Immature natural killer cell (primary cell): ENCODE measurements at regions not wholly inside any gene's neighbourhood (a gene's known extent, or its start where the extent isn't known, plus 50 kb on each side); places are given as distances from the start of the nearest gene placed in this dataset.
A peak's percentile ranks its signal among the peaks of the same experiment; 100 is the strongest.
"Not testable (repeated sequence)": the region's sequence is repeated elsewhere in the genome, so short reads cannot be mapped to it uniquely, and the experiment has no call there.

ENCODE experiments used
- DNase-seq, 3 donors: peaks; one replicate each; pipeline ENCODE4 v3.0.0; 2022; ENCODE audit warnings: mixed read lengths in 1 of 3
- H3K27ac Mint-ChIP-seq, 6 donors: one replicate each; pipeline ENCODE4 v1.8.0; 2020; ENCODE audit warnings: mixed read lengths in 6 of 6, mild to moderate bottlenecking in 5 of 6, inconsistent platforms in 4 of 6, moderate library complexity in 3 of 6
- H3K27me3 Mint-ChIP-seq, 3 donors: one replicate each; pipeline ENCODE4 v1.8.0; 2020 to 2021; ENCODE audit warnings: low read depth in 3 of 3, mild to moderate bottlenecking in 3 of 3, mixed read lengths in 3 of 3, moderate library complexity in 3 of 3, inconsistent platforms in 1 of 3
- H3K36me3 Mint-ChIP-seq, 3 donors: one replicate each; pipeline ENCODE4 v1.8.0; 2020; ENCODE audit warnings: mixed read lengths in 3 of 3, inconsistent platforms in 2 of 3, mild to moderate bottlenecking in 2 of 3
- H3K4me1 Mint-ChIP-seq, 2 donors: one replicate each; pipeline ENCODE4 v1.8.0; 2020; ENCODE audit warnings: inconsistent platforms in 2 of 2, mild to moderate bottlenecking in 2 of 2, mixed read lengths in 2 of 2, moderate library complexity in 1 of 2
- H3K4me3 Mint-ChIP-seq, 5 donors: one replicate each; pipeline ENCODE4 v1.8.0; 2020; ENCODE audit warnings: mild to moderate bottlenecking in 5 of 5, mixed read lengths in 5 of 5, inconsistent platforms in 3 of 5, moderate library complexity in 3 of 5
- H3K9me3 Mint-ChIP-seq, 6 donors: one replicate each; pipeline ENCODE4 v1.8.0; 2020; ENCODE audit warnings: mild to moderate bottlenecking in 6 of 6, mixed read lengths in 6 of 6, inconsistent platforms in 4 of 6, moderate library complexity in 3 of 6

DNA sequence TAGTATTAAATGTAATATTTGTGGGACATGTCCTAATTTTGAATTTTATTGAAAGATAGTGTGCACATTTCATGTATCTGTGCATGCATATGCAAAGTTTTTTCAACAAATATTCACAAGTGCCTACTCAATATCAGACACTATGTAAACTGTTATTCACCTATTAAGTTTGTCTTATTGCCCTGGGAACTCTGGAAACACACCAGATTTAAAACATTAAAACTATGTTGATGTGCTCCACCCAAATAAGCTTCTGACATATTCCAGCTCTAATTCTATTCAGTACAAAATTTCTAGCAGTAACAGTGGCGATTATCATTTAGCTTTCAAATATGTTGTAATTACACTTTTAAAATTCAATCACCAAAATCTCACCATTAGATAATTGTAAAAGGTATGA, 183.1 kb upstream of the TTC29 start:
- H3K9me3 Mint-ChIP-seq, result peaks cover 0 to 2% (median 0%) of the 10 kb centered on the region in 6 donors
- peaks cover 2 to 3% (median 3%) of the 10 kb centered on the region in 3 donors for H3K27me3 Mint-ChIP-seq
- no peaks in the 10 kb centered on the region for H3K4me1 Mint-ChIP-seq
- no peak overlapping the region for H3K4me3 Mint-ChIP-seq
- H3K36me3 Mint-ChIP-seq, result no peaks in the 10 kb centered on the region
- H3K27ac Mint-ChIP-seq, result no peak overlapping the region
- no peak for DNase-seq

DNA sequence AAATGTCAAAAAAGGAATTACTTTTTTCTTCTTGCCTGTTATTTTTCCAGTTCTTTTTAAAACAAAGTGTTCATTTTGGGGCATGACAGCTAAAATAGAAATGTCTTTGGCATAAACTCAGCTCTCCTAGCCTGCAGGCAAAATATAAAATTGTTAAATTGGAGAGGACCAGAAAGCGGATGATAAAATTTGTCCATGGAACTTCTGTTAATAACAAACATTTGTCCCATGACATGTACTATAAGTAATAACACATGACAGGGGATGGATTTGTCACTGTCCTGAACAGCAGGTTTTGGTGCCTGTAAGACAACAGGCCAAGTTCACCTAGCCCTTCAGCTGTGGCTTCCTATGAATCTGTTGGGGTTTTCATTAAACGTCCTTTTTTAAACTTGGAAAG, 184.0 kb upstream of the TTC29 start:
- Mint-ChIP-seq H3K36me3 (no peaks in the 10 kb centered on the region), H3K27me3 (peaks cover 1 to 6% (median 2%) of the 10 kb centered on the region in 3 donors), H3K4me1 (no peaks in the 10 kb centered on the region), H3K9me3 (peaks cover 0 to 3% (median 0%) of the 10 kb centered on the region in 6 donors), H3K4me3 (no peak overlapping the region), H3K27ac (no peak overlapping the region)
- no peak for DNase-seq

DNA sequence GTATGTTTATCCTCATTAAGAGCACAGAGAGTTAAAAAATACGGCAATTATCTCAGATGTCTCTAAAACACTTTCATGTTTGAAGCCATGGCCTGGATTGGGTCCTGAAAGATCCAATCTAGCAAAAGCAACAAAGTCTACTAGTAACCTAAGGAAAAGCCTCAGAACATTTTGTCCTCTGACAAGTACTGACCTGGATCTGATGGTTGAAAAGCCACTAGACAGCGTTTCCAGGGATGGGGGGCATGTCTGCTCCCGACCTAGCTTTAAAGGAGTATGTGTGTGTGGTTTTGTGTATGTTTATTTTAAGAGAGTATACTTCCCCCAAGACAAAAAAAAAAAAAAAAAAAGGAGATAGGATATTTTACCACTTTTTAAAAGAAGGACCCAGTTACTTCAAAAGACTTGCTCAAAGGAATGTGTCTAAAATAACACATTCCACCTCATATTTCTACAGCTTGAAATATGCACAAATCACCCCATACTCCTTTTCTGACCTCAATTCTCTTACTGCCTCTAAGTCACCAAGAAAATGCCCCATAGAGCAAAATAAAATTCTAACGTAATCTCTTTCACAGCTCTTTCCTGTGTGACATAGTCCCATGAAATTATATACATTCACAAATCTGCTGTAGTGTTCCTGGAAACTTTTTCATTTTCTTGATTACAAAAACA, 189.0 kb upstream of the TTC29 start:
- no peaks in the 10 kb centered on the region for H3K36me3 Mint-ChIP-seq
- no peak overlapping the region for H3K4me3 Mint-ChIP-seq
- H3K27me3 Mint-ChIP-seq, result peaks cover 2 to 12% (median 3%) of the 10 kb centered on the region in 3 donors
- H3K4me1 Mint-ChIP-seq, result no peaks in the 10 kb centered on the region
- H3K27ac Mint-ChIP-seq, result no peak overlapping the region
- peaks cover 0 to 3% (median 0%) of the 10 kb centered on the region in 6 donors for H3K9me3 Mint-ChIP-seq
- DNase-seq, result no peak

DNA sequence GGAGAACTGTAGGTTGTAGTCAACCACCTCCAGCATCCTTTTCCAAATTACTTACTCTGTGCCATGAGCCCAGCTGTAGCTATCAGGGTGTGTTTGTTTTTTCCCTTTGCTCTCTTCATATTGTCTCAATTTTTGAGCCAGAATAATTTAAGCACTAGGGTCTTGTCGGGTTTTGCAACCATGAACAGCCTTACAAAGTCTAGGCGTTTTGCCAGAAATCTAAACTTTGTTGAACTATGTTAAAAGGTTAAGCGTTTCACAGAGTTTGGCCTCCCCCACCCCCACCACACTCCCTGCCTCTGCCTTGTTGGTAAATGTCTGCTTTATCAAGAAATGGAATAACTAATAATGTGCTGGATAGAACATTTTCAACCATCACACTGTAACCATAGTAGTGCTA, 190.6 kb upstream of the TTC29 start:
- DNase-seq, result no peak
- H3K27ac Mint-ChIP-seq, result no peak overlapping the region
- H3K4me1 Mint-ChIP-seq, result no peaks in the 10 kb centered on the region
- no peak overlapping the region for H3K4me3 Mint-ChIP-seq
- peaks cover 0 to 5% (median under 1%) of the 10 kb centered on the region in 6 donors for H3K9me3 Mint-ChIP-seq
- no peaks in the 10 kb centered on the region for H3K36me3 Mint-ChIP-seq
- peaks cover 0 to 12% (median 2%) of the 10 kb centered on the region in 3 donors for H3K27me3 Mint-ChIP-seq

DNA sequence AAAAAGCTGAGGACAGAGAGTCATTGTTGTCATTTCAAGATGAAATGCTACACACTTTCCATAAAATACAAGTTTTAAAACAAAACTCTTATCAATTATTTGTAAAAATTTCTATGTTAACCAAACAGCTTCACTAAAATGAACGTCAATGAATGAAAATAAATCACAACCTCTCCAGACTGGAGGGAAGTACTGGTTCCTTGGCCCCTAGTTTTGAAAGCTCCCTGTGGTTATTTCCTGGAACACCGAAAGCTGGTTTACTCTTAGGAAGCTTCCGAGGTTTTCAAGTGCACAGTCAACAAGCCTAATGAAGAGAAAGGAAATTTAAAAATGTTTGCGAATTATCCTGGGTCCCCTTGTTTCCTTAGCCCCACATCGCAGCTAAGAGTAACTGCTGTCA, 191.1 kb upstream of the TTC29 start:
- H3K27me3 Mint-ChIP-seq, result peaks cover 0 to 12% (median 2%) of the 10 kb centered on the region in 3 donors
- H3K27ac Mint-ChIP-seq, result no peak overlapping the region

DNA sequence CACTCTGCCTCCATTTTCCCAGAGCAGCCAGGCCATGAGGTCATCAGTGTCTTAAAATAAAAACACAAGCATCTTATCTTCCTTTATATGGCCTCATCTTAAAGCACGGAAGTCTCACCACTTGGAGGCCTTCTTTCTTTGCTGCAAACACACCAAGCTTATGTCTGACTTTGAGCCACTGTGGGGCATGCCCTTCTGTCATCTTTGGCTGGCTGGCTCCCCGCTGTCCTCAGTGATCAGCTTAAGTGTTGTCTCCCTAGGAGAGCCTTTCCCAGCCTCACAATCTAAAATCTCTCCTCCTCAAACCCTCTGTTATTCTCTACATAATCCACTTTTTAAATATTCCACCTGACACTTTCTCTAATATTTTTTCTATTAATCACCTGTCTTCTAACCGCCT, 191.6 kb upstream of the TTC29 start:
- no peak for DNase-seq
- H3K9me3 Mint-ChIP-seq, result peaks cover 0 to 5% (median 2%) of the 10 kb centered on the region in 6 donors
- no peak overlapping the region for H3K27ac Mint-ChIP-seq
- no peaks in the 10 kb centered on the region for H3K4me1 Mint-ChIP-seq
- no peaks in the 10 kb centered on the region for H3K36me3 Mint-ChIP-seq
- H3K4me3 Mint-ChIP-seq, result no peak overlapping the region
- H3K27me3 Mint-ChIP-seq, result peaks cover 0 to 12% (median 2%) of the 10 kb centered on the region in 3 donors

More for the DNA sequence above, 191.1 kb upstream of the TTC29 start:
- no peaks in the 10 kb centered on the region for H3K4me1 Mint-ChIP-seq
- H3K36me3 Mint-ChIP-seq, result no peaks in the 10 kb centered on the region
- H3K4me3 Mint-ChIP-seq, result no peak overlapping the region
- peaks cover 0 to 5% (median under 1%) of the 10 kb centered on the region in 6 donors for H3K9me3 Mint-ChIP-seq
- no peak for DNase-seq

DNA sequence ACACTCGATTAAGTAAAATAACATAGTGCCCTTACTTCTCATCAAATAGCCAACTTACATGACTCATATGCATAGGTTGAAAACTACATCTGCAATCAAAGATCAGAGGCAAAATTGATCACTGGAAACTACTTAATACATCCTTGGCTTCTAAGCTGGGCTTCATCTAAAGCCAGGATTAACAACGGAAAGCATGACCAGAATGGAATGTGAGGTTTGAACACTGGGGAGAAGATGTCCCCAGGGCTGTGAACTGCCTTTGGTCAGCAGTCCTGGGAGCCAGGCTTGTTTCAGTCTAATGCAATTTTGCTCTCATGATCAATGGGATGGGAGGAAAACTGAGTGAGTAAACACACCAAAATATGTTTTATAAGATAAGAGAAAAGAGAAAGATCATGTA, 192.5 kb upstream of the TTC29 start:
- Mint-ChIP-seq H3K9me3 (peaks cover 0 to 5% (median 2%) of the 10 kb centered on the region in 6 donors), H3K4me1 (no peaks in the 10 kb centered on the region), H3K27ac (no peak overlapping the region), H3K36me3 (no peaks in the 10 kb centered on the region), H3K27me3 (peaks cover 0 to 12% (median 2%) of the 10 kb centered on the region in 3 donors), H3K4me3 (no peak overlapping the region)
- DNase-seq, result no peak

DNA sequence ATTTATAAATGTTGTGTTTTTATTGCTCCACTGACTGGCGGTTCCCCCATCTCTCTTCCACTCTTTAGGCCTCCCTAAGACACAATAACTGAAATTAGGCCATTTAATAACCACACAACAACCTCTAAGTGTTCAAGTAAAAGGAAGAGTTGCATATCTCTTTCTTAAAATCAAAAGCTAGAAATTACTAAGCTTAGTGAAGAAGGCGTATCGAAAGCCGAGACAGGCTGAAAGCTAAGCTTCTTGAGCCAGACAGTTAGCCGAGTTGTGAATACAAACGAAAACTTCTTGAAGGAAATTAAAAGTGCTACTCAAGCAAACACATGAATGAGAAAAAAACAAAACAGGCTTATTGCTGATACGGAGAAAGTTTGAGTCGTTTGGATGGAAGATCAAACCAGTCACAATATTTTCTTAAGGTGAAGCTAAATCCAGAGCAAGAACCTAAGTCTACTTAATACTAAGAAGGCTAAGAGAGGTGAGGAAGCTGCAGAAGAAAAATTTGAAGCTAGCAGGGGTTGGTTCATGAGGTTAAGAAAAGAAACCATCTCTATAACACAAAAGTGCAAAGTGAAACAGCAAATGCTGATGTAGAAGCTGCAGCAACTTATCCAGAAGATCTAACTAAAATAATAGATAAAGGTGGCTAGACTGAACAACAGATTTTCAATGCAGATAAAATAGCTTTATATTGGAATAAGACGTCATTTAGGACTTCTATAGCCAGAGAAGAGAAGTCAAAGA, 194.0 kb upstream of the TTC29 start:
- no peak overlapping the region for H3K27ac Mint-ChIP-seq
- H3K9me3 Mint-ChIP-seq, result peaks cover 0 to 5% (median 2%) of the 10 kb centered on the region in 6 donors
- H3K4me3 Mint-ChIP-seq, result no peak overlapping the region

DNA sequence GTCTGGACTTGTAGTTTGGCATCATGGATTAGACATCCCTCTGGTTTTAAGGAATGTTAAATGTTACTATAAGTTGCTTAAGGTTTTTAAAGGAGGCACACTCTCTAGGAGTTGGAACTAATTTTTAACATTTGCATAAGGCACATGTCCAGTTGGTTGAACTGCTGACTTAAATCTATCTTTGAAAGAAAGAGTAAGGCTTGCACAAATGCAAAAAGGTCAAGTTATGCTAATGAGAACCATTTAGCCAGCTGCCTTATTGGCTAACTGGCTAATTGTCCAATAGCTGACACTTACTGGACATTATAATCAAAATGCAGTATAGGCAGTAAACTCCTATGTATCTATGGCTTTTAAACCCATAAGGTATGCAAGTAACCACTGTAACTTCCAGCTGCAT, 206.1 kb upstream of the TTC29 start:
- DNase-seq, result no peak
- H3K27ac Mint-ChIP-seq, result no peak overlapping the region
- peaks cover 0 to 4% (median 2%) of the 10 kb centered on the region in 3 donors for H3K27me3 Mint-ChIP-seq
- no peak overlapping the region for H3K4me3 Mint-ChIP-seq
- no peaks in the 10 kb centered on the region for H3K36me3 Mint-ChIP-seq
- peaks cover 0 to 5% (median 0%) of the 10 kb centered on the region in 6 donors for H3K9me3 Mint-ChIP-seq
- H3K4me1 Mint-ChIP-seq, result peaks cover 0 to 2% of the 10 kb centered on the region in 2 donors

More for the DNA sequence above, 194.0 kb upstream of the TTC29 start:
- Mint-ChIP-seq H3K27me3 (peaks cover 0 to 9% (median 2%) of the 10 kb centered on the region in 3 donors), H3K36me3 (no peaks in the 10 kb centered on the region), H3K4me1 (no peaks in the 10 kb centered on the region)
- no peak for DNase-seq

DNA sequence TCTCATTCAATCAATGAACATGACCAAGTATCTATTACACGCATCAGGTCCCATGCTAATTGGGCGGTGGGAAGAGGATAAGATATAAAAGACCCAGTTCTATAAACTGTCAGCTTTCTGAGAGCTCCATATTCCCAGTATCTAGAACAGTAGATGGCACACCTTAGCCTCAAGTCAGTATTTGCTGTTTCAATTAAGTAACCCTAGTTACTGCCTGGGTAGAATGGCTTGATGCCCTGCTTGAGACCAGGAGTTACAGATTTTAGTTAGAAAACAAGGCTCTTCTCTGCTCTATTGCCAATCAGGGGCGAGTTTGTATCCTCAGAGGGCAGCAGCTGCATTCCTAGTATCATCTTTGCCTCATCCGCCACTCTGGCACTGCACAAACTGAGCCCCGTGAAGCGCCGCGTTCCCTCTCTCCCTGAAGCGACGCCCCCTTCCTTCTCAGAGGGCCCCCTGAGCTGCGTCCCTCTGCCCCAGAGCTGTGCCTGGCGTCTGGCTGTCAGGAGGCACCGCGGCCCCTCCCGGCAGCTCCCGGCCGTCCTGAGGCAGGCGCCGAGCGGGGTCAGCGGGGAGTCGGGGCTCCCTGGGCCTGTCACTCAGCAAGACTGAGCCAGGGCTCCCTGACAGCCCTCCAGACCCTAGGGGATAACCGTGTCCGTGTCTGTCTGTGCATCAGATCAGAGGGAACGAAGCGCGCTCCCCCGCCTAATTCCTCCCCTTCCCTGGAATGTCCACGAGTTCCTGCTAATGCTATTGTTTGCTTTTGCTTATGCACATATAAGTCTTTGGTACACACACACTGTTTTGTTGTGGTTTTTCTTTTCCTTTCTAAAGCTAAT, 212.4 kb upstream of the TTC29 start:
- no peak for DNase-seq
- Mint-ChIP-seq H3K27ac (no peak overlapping the region), H3K9me3 (peaks cover 0 to 4% (median 0%) of the 10 kb centered on the region in 6 donors), H3K36me3 (no peaks in the 10 kb centered on the region), H3K4me1 (no peaks in the 10 kb centered on the region), H3K27me3 (peaks cover 0 to 5% (median 2%) of the 10 kb centered on the region in 3 donors), H3K4me3 (peak overlapping the region in 1 of 5 donors; percentile 9)

DNA sequence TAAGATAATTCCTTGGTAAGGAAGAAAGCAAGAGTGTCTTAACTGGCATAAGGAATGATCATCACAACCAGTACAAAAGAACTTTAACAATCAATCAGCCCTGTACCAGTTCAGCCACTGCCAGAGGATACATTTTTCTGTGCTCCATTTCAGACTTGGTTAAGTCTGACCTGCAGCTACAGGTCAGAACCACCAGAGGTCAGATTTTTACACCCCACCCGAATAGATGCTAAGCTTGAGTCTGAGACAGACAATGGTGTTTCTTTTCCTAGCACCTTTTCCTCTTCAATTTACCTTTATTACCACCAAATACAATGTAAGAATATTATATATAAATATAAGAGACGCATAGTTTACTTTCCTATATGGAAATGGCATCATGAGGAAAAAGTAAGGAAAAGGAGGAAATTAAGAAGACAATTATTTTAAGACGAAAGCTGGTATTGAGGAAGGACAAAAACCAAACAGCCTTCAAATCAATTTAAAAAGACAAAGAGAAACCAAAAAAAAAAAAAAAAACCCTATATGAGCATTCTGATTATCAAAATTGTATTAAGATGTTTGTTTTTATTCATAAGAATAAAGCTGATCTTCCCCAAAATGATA, 215.3 kb upstream of the TTC29 start:
- peaks cover 0 to 5% (median 2%) of the 10 kb centered on the region in 3 donors for H3K27me3 Mint-ChIP-seq
- H3K4me3 Mint-ChIP-seq, result no peak overlapping the region
- H3K36me3 Mint-ChIP-seq, result no peaks in the 10 kb centered on the region
- peak in 1 of 3 donors; percentile 6 for DNase-seq
- no peak overlapping the region for H3K27ac Mint-ChIP-seq
- H3K9me3 Mint-ChIP-seq, result peaks cover 0 to 4% (median 0%) of the 10 kb centered on the region in 6 donors
- no peaks in the 10 kb centered on the region for H3K4me1 Mint-ChIP-seq

DNA sequence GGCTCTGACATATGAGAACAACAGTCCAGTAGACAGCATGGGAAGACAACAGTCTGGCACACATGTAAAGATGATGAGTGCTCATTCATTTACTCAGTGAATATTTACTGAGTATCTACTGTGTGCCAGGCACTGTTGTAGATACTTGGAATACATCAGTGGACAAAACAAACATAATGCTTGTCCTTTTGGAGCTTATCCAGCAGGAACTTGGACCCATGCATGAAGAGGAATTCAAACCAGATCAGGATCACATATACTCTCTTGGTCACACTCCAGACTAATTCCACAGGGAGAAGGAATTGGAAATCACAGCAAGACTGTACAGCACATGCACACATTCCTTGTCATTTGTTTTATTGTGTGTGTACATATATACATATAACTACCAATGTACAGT, 217.6 kb upstream of the TTC29 start:
- Mint-ChIP-seq H3K4me1 (no peaks in the 10 kb centered on the region), H3K27ac (no peak overlapping the region)

DNA sequence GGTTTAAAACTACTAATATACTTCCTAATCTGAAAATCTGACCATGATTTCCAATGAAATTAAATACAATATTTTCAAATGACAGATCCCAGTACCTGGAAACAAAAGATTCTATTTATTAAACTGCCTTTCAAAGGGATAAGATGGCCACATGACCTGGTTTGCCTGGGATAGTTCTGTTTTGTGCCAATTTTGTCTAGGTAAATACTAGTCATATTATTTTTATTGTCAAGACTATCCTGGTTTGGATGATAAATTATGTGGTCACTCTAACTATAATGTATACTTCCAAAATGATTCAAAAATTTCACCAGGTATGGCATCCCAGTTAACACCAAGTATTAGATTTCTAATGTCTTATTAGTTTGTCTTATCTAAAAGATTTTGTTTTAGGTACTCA, 222.5 kb upstream of the TTC29 start:
- H3K4me1 Mint-ChIP-seq, H3K27me3 Mint-ChIP-seq, H3K27ac Mint-ChIP-seq, H3K36me3 Mint-ChIP-seq, DNase-seq, H3K4me3 Mint-ChIP-seq, H3K9me3 Mint-ChIP-seq: not testable (repeated sequence)

More for the DNA sequence above, 217.6 kb upstream of the TTC29 start:
- Mint-ChIP-seq H3K4me3 (no peak overlapping the region), H3K36me3 (no peaks in the 10 kb centered on the region), H3K27me3 (peaks cover 0 to 2% (median 2%) of the 10 kb centered on the region in 3 donors), H3K9me3 (peaks cover 0 to 2% (median 0%) of the 10 kb centered on the region in 6 donors)
- no peak for DNase-seq
